GM12875 (cell line): ENCODE measurements at regions not wholly inside any gene's neighbourhood (a gene's known extent, or its start where the extent isn't known, plus 50 kb on each side); places are given as distances from the start of the nearest gene placed in this dataset.
"Not testable (repeated sequence)": the region's sequence is repeated elsewhere in the genome, so short reads cannot be mapped to it uniquely, and the experiment has no call there.

Source experiments
- H3K4me3 ChIP-seq: one replicate; pipeline ENCODE4 v1.5.1; 2011; ENCODE audit warnings: low read depth, low read length, control low read depth
- CTCF ChIP-seq: IDR thresholded peaks from 2 replicates; pipeline ENCODE4 v1.5.1; 2011; ENCODE audit warnings: low read depth, mild to moderate bottlenecking, control low read depth, inconsistent platforms, low read length, moderate library complexity, borderline replicate concordance; ENCODE audit not compliant: insufficient read depth

- TF ChIP-seq CTCF: no peak
These were observed 77.1 kb upstream of the SCIN start for GRCh38 chr7:12493407-12493806.

GRCh38 chr7:12493863-12494686, 76.4 kb upstream of the SCIN start:
- H3K4me3 ChIP-seq: no peak overlapping the region
- TF ChIP-seq CTCF: no peak

More at GRCh38 chr7:12493407-12493806, 77.1 kb upstream of the SCIN start:
- H3K4me3 ChIP-seq: no peak overlapping the region

GRCh38 chr7:12494687-12495024, 75.9 kb upstream of the SCIN start:
- H3K4me3 ChIP-seq: no peak overlapping the region
- TF ChIP-seq CTCF: 0 out of 2 replicates have a peak, but pooled peaks have one; percentile 7

GRCh38 chr7:12496901-12497674, 73.4 kb upstream of the SCIN start:
- not testable (repeated sequence) for H3K4me3 ChIP-seq

GRCh38 chr7:12504149-12504548, 66.4 kb upstream of the SCIN start:
- TF ChIP-seq CTCF: no peak

GRCh38 chr7:12508005-12508404, 62.5 kb upstream of the SCIN start:
- H3K4me3 ChIP-seq: no peak overlapping the region
- no peak for TF ChIP-seq CTCF

More at GRCh38 chr7:12504149-12504548, 66.4 kb upstream of the SCIN start:
- H3K4me3 ChIP-seq: no peak overlapping the region

GRCh38 chr7:12508554-12508953, 62.0 kb upstream of the SCIN start:
- H3K4me3 ChIP-seq: no peak overlapping the region
- TF ChIP-seq CTCF: no peak
